OCI-LY3 (cell line): ENCODE measurements at regions not wholly inside any gene's neighbourhood (a gene's known extent, or its start where the extent isn't known, plus 50 kb on each side); places are given as distances from the start of the nearest gene placed in this dataset.

Source experiments
- H2AFZ ChIP-seq: fragments of 200-600, 300-600 bp; shearing (Covaris generic); 2 replicates; pipeline ENCODE4 v1.6.0; 2014; ENCODE audit warnings: antibody characterized with exemption, low read depth, low read length
- H3K27ac ChIP-seq: fragments of 200-600, 300-600 bp; sonication (generic); 2 replicates; pipeline ENCODE4 v1.5.1; 2014; ENCODE audit warnings: mild to moderate bottlenecking, low read length, moderate library complexity, mixed read lengths
- H3K27me3 ChIP-seq: fragments of 200-600, 300-600 bp; sonication (generic); 2 replicates; pipeline ENCODE4 v1.6.1; 2014; ENCODE audit warnings: low read depth, low read length, mixed read lengths
- H3K36me3 ChIP-seq: fragments of 200-600, 300-600 bp; sonication (generic); replicated peaks from 2 replicates; pipeline ENCODE3; 2014; ENCODE audit warnings: low read depth, low read length, mixed read lengths
- H3K4me1 ChIP-seq: fragments of 300-600, 200-600 bp; sonication (generic); 2 replicates; pipeline ENCODE4 v1.6.1; 2014; ENCODE audit warnings: low read length, mixed read lengths
- H3K4me2 ChIP-seq: fragments of 200-600, 300-600 bp; sonication (generic); 2 replicates; pipeline ENCODE4 v1.6.1; 2014; ENCODE audit warnings: low read length, mixed read lengths
- H3K4me3 ChIP-seq: fragments of 300-600, 200-600 bp; sonication (generic); 2 replicates; pipeline ENCODE4 v1.5.1; 2014; ENCODE audit warnings: antibody characterized with exemption, mild to moderate bottlenecking, low read length, moderate library complexity
- H3K79me2 ChIP-seq: fragments of 300-600, 200-600 bp; shearing (Covaris generic); 2 replicates; pipeline ENCODE4 v1.6.1; 2014; ENCODE audit warnings: mild to moderate bottlenecking, low read length, mixed read lengths
- H3K9ac ChIP-seq: fragments of 300-600, 200-600 bp; shearing (Covaris generic); 2 replicates; pipeline ENCODE4 v1.6.0; 2014; ENCODE audit warnings: mild to moderate bottlenecking, low read length, moderate library complexity
- H3K9me3 ChIP-seq: fragments of 200-600, 300-600 bp; shearing (Covaris generic); 2 replicates; pipeline ENCODE4 v1.6.1; 2014; ENCODE audit warnings: low read length, mixed read lengths; ENCODE audit not compliant: insufficient read depth
- H4K20me1 ChIP-seq: fragments of 200-600, 300-600 bp; sonication (generic); 2 replicates; pipeline ENCODE4 v1.6.1; 2016; ENCODE audit warnings: low read length, mixed read lengths; ENCODE audit not compliant: insufficient read depth
- EZH2phosphoT487 ChIP-seq: fragments of 200-600 bp; shearing (Covaris generic); IDR thresholded peaks from 2 replicates; pipeline ENCODE4 v1.6.1; 2018; ENCODE audit warnings: antibody characterized with exemption, mixed run types, low read depth
- TF ChIP-seq, protein P1 (sequence below): fragments of 200-600, 300-600 bp; sonication (generic); IDR thresholded peaks from 2 replicates; pipeline ENCODE4 v1.5.1; 2014; ENCODE audit warnings: antibody characterized with exemption, low read length, low read depth

DNA sequence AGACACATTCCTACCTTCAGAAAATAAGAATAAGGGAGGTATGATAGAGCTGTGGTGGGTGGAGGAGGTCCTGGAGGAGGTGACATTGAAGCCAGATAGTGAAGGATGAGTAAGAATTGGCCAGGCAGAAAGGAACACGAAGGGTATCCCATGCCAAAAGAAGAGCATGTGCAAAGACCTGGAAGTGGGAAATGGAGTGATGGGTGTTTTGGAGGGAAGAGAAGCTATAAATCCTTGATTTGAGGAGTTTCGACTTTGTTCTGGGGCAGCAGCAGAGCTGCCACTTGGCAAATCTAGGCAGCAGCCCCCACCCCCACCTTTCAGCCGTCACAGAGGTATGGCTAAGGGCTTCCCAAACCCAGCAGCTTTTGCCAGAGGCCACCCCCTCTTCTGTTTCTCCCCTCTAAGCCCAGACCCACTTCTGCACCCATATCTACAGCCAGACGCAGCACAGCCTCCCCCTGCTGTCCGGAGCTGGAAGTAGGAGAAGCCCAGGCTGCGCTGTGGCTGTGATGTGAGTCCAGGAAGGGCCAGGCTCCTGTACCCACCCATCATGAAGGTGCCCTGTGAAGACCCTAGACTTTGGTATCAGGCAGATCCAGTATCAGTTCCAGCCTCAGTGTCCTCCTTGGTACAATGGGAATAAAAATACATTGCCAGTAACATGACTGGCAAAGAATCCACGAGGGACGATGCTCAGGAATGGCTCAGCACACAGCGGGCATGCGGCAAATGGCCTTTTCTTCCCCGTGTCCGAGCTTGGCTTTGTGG lies 188.7 kb upstream of the LINGO1 start:
- Histone ChIP-seq H3K4me2 (no peak overlapping the region), H3K4me1 (peaks cover 4% of the 10 kb centered on the region; the same call in 1 of the 2 replicates), H3K9ac (no peak overlapping the region), H3K27ac (no peak overlapping the region), H4K20me1 (no peaks in the 10 kb centered on the region), H3K79me2 (no peaks in the 10 kb centered on the region), H3K27me3 (no peaks in the 10 kb centered on the region), H3K4me3 (no peak overlapping the region), H2AFZ (no peak overlapping the region), H3K36me3 (no peaks in the 10 kb centered on the region), H3K9me3 (no peaks in the 10 kb centered on the region)
- TF ChIP-seq, protein P1, sequence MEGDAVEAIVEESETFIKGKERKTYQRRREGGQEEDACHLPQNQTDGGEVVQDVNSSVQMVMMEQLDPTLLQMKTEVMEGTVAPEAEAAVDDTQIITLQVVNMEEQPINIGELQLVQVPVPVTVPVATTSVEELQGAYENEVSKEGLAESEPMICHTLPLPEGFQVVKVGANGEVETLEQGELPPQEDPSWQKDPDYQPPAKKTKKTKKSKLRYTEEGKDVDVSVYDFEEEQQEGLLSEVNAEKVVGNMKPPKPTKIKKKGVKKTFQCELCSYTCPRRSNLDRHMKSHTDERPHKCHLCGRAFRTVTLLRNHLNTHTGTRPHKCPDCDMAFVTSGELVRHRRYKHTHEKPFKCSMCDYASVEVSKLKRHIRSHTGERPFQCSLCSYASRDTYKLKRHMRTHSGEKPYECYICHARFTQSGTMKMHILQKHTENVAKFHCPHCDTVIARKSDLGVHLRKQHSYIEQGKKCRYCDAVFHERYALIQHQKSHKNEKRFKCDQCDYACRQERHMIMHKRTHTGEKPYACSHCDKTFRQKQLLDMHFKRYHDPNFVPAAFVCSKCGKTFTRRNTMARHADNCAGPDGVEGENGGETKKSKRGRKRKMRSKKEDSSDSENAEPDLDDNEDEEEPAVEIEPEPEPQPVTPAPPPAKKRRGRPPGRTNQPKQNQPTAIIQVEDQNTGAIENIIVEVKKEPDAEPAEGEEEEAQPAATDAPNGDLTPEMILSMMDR, result peak; percentile 89
- no peak for TF ChIP-seq EZH2phosphoT487

DNA sequence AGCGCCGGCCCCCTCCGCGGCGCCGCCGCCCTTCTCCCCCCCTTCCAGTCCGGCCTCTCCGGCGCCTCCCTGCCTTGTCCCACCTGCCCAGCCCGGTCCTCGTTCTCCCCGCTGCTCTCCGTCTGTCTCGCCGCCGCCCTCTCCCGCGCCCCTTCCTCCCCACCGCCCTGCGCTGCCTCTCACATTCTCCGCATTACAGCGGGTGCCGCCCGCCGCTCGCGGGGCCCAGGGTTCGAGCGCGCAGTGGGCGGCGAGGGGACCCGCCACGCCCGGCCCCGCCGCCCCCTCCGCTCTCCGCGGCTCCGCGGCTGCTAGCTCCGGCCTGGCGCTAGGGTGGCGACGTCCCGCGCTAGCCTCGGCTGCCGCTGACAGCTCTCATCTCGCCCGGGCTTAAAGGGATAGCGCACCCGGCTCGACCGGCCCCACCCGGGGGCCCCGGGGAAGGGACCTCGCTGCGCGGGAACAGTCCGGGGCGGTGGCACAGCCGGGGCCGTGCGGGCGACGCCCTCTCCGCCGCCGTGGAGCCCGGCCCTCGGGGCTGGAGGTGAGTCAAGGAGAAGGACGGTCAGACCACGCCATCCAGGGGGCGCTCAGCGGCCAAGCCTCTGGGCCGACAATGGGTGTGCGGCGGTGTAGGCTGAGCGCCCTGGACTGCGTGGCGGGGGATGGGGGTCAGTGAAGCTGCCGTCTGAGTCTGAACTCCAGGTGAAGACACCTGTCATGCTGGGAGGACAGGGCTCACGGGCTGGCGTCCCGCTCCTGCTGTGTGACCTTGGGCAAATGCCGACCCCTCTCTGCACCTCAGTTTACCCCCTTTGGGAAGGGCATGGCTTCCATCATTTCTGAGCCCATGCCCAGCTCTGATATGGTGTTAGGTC lies 187.4 kb upstream of the LINGO1 start:
- Histone ChIP-seq H2AFZ (no peak overlapping the region), H3K36me3 (no peaks in the 10 kb centered on the region), H3K27me3 (no peaks in the 10 kb centered on the region), H3K4me1 (peaks cover 4% of the 10 kb centered on the region; the same call in 1 of the 2 replicates), H3K4me2 (no peak overlapping the region), H3K27ac (no peak overlapping the region), H3K9ac (no peak overlapping the region), H3K9me3 (no peaks in the 10 kb centered on the region), H3K79me2 (no peaks in the 10 kb centered on the region), H4K20me1 (no peaks in the 10 kb centered on the region), H3K4me3 (no peak overlapping the region)
- TF ChIP-seq EZH2phosphoT487, result no peak
- TF ChIP-seq, protein P1, result no peak

DNA sequence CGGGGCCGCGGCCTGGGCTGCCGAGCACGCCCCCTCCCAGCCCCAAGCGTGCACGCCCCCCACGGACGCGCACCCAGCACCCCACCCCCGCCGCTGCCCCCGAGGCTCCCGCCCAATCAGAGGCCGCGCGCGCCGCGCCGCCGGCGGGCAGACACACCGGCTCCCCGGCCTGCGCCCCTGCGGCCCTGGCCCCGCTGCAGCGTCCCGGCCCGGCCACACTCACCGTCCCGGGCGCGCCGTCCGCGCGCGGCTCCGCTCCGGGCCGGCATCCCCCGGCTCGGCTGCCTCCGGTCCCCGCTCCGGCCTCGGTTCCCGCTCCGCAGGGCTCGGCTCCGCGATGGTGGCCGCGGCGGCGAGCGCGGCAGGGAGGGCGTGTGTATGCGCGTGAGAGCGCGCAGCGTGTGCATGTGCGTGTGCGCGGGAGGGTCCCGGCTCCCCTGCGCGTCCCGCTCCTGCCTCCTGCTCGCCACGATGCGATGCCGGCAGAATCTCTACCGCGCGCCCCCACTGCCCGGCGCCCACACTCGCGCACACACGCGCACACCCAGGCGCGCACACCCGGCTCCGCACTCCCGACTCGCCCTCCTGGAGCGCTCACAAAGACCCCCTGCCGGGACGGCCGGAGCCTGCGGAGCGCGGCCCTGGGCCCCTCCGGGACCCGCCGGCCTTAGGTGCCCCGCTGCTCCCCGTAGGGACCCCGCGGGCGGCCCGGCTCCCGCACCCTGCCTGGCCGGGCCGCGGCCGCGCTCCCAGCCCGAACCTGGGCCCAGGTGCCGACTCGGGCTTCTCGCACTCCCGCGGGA lies 186.5 kb upstream of the LINGO1 start:
- Histone ChIP-seq H3K4me1 (no peaks in the 10 kb centered on the region), H3K27me3 (no peaks in the 10 kb centered on the region), H3K9me3 (no peaks in the 10 kb centered on the region), H2AFZ (no peak overlapping the region), H4K20me1 (no peaks in the 10 kb centered on the region), H3K9ac (no peak overlapping the region), H3K79me2 (no peaks in the 10 kb centered on the region), H3K4me2 (no peak overlapping the region), H3K4me3 (no peak overlapping the region), H3K36me3 (no peaks in the 10 kb centered on the region), H3K27ac (no peak overlapping the region)
- no peak for TF ChIP-seq EZH2phosphoT487
- TF ChIP-seq, protein P1, result no peak
